ENCODE measurements at regions not wholly inside any gene's neighbourhood (a gene's known extent, or its start where the extent isn't known, plus 50 kb on each side); places are given as distances from the start of the nearest gene placed in this dataset.
"Not testable (repeated sequence)": the region's sequence is repeated elsewhere in the genome, so short reads cannot be mapped to it uniquely, and the experiment has no call there.

DNA sequence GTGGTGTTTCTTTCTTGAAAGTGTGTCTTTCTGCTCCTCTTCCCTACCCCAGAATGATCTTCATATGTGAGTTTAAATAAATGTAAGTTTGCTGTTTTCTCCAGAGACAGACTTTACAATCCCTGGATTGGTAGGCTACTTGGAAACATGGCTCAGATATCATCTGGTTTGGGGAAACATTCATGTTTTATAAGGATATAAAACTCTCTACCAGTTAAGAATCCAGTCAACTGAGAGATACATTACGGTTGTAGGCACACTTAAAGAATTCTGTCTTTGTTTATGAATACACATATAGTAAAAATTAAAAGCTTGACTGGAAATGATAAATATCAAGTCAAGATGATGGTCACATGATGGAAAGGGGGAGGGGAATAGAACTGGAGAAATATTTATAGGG lies 739.3 kb downstream of the SLC4A3 start:
- DNase-seq, result no peak

DNA sequence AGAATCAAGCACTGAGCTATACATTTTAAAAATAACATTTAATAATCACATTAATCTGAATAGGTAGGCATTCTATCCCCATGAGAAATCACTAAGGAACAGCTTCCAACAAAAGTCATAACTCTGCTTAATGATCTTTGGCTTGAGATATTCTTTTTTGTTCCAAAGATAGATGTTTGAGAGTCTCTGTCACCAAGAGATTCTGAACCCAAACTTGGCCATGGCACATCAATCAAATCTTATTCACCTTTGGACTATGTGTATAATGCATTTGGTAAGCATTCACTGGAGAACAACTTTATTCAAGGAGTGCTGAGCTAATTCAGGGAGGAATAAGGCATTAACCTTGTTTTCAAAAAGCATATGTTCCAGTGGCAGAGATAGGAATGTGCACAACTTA lies 743.3 kb downstream of the SLC4A3 start:
- DNase-seq, result no peak

DNA sequence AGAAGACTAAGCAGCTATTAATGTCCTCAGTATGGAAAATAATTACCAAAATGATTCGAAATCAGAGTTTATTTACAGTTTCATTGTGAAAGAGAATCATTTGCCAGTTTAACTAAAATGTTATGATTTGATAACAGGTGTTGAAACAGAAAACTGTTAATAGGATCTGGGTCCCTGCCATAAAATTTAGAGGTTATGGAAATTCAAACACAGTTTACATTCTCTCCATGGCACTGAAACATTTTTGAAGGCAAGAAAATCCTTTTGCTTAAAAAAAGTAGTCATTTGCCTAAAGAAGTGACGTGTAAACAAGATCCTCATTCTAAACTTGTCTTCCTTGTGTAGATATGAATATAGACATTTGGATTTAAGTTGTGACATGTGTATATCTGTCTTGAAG lies 743.8 kb downstream of the SLC4A3 start:
- DNase-seq, result no peak

GRCh38 chr2:220373878-220374277 lies 746.4 kb downstream of the SLC4A3 start:
- no peak for DNase-seq

DNA sequence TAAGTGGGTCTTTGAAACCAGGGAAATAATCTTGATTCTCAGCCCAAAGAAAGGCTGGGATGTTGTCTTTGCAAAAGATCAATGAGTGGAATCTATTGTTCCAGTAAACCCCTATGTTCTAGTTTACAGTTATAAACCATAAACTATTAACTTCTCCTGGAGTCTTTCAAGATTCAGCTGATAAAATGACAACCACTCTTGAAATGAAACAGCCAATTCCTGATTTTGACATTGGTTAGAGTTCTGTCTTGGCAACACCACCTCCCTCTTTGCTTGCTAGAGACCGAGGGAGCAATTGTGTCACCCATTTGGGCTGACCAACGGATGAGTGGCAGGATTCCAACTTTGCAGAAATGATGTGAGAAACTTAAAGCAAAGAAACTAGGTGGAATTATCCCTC lies 746.9 kb downstream of the SLC4A3 start:
- DNase-seq, result no peak

DNA sequence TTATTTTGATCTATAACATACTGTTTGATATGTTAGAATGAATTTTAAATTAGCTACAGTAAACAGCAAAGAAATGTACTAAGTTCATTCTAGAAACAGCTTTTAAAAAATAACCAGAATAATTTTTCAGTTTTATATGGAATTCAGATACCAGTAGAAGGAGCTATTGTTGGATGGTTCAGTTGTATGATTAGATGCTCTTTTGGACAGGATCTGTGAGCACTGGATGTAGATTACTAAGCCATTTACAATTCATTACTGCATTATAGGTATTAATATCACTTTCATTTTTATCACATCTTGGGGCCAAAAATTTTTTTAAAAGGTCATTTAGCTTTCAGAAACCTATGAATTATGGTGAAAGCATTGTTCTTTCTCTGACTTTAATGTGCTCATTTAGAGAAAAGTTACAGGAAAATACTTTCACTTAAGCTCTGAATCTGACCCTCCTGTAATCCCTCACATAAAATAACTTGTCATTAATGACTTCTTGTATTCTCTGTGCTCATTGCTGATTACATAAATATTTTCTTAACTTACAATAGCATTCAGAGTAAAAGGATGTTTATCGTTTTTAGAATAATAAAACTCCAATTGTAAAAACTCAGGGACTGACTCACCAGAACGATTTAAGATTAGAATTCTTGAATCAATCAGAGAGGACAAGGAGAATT lies 750.2 kb downstream of the SLC4A3 start:
- DNase-seq, result no peak

GRCh38 chr2:220387758-220388157 lies 760.3 kb downstream of the SLC4A3 start:
- DNase-seq, result not testable (repeated sequence)

GRCh38 chr2:220393711-220394110 lies 766.3 kb downstream of the SLC4A3 start:
- DNase-seq, result no peak

- no peak for DNase-seq
Observed at GRCh38 chr2:220394433-220394832, 767.0 kb downstream of the SLC4A3 start.

- no peak for DNase-seq
Observed at GRCh38 chr2:220396287-220396686, 768.9 kb downstream of the SLC4A3 start.

GRCh38 chr2:220410296-220410695 lies 782.9 kb downstream of the SLC4A3 start:
- no peak for DNase-seq

DNA sequence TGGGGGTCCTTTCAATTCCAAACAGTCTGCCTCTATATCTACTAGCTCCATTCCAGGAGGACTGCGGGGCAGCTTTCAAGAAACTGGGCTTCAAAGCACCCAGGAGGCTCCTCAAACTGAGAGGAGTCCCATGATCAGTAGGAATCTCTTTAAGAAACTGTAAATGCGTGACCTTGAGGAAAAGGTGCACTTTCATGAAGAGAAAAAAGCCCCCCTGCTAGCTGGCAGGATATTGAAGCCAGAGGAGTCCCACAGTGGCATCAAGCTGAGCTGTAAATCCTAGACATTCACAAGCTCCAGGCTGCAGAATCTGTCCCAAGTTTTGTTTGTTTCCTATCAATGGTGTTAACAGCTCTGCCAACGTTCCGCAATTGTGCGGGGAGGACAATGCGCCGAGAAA lies 790.1 kb downstream of the SLC4A3 start:
- no peak for DNase-seq

GRCh38 chr2:220419647-220420046 lies 792.2 kb downstream of the SLC4A3 start:
- DNase-seq, result no peak

DNA sequence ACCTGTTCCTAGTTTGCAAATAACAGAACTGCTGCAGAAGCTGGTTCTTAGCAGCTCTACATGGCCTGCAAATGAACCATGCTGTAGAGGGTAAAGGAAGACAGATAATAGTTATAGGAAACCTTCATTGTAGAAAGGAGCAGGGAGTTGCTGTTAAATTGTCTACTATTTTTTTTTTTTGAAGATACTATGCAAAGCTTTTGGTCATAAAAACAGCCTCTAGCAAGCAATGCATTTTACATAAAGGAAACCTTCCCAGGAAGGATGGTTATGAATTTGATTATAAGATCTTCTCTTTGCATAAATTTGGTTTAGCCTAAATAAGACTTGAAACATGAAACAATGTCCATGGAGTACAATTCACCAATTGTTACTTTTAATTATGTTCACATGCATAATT lies 793.4 kb downstream of the SLC4A3 start:
- no peak for DNase-seq

GRCh38 chr2:220422676-220423075 lies 795.2 kb downstream of the SLC4A3 start:
- no peak for DNase-seq

GRCh38 chr2:220424561-220424960 lies 797.1 kb downstream of the SLC4A3 start:
- DNase-seq, result no peak

- no peak for DNase-seq
Observed at GRCh38 chr2:220432645-220433044, 805.2 kb downstream of the SLC4A3 start.

DNA sequence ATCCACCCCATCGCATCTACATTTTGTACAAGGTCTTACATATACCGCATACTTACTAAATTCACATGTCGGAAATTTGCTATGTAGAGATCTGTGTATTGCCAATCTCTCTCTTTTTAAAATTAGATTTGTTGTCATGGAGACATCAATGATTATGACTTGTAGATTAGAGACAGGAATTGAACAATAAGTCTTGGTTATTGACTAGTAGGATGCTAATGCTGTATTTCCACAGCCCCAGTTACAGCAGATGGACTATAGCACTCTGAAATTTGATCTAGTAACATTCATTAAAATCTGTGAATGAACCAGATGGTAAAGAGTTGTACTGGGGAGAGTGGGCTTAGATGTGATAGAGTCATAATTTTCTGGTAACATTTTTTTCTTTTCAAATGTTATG lies 805.7 kb downstream of the SLC4A3 start:
- no peak for DNase-seq

DNA sequence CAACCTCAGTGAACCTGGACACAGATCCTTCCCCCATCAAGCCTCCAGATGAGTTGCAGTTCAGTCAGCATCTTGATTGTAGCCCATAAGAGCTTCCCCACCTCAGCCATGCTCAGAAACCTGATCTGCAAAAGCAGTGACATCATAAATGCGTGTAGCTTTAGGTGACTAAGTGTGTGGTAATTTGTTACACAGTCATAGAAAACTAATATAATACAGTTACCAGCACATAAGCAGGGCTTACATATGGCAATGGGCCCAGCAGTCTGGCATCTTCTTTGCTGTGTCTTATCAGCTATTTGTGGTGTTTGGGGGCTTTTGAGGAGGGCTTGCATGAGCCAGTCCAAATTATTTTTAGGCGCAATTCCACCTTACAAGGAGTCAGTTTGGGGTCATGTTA lies 807.0 kb downstream of the SLC4A3 start:
- DNase-seq, result no peak

- DNase-seq, result no peak
Observed at GRCh38 chr2:220437938-220438337, 810.5 kb downstream of the SLC4A3 start.

DNA sequence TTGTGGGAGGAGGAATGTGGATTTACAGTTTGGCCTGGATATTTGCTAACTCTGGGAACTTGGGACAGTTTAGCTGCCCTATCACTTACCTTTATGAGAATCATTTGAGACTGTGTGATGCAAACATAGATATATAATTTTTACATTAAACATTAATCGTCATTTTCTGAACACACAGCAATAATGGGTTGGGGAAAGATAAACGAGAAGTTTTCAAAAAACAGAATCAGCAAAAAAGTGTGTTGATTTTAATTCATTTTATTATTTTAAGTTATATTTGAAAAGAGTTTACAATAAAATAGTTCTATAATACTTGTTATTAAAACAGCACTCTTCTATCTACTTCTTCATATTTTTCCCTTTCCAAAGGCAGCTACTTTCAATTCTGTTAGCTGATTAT lies 813.3 kb downstream of the SLC4A3 start:
- DNase-seq, result no peak

GRCh38 chr2:220441404-220441803 lies 814.0 kb downstream of the SLC4A3 start:
- no peak for DNase-seq

GRCh38 chr2:220442012-220442411 lies 814.6 kb downstream of the SLC4A3 start:
- DNase-seq, result no peak

DNA sequence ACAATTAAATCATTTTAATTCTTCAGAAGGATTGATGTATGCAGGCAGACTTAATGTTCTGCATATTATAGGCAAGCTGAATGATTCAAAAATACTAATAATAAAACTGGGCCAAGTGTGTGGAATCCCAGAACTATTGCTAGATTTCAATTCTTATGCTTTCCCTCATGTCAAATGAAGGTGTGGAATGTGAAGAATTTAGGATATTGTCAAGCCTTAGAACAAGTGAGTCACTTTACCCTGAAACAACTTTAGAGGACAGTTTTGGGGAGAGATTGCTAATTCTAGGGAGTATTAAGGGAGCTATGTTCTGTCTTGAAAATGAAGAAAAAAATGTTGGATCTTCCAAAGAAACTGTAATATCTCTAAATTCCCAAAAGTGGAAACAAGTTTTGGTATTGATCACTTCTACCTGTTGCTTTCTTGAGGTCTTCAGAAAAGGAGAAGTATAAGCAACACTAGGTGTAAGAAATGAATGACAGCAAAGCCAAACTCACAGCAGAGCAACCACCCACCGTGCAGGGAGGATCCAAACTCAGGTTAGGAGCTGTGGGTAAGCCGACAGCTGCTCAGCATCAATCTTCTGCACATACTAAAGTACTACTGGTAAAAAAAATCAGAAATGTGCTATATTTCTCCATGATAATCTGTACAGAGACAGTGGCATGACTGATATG lies 818.1 kb downstream of the SLC4A3 start:
- no peak for DNase-seq

Data from hindlimb muscle (tissue), 1 donor.